ENCODE measurements at regions not wholly inside any gene's neighbourhood (a gene's known extent, or its start where the extent isn't known, plus 50 kb on each side); places are given as distances from the start of the nearest gene placed in this dataset.

DNA sequence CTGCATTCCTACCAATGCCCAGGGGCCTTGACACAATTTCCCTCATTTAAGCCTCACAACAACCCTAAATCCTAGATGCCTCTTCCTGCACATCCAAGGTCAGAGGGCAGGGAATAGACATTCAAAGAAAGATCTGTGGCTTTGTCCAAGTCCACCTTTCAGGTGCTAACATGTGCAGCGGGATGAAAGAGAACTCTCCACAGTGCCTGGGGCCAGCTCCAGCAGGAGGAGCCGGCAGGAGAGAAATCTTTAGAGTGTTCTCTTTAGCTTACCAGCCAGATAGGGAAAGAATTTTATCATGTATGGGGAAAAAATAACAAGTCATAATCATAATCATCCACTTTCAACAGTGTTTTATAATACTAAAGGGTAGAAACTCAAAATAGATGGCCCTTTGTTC lies 319.7 kb downstream of the MATN1 start:
- DNase-seq, result no peak

DNA sequence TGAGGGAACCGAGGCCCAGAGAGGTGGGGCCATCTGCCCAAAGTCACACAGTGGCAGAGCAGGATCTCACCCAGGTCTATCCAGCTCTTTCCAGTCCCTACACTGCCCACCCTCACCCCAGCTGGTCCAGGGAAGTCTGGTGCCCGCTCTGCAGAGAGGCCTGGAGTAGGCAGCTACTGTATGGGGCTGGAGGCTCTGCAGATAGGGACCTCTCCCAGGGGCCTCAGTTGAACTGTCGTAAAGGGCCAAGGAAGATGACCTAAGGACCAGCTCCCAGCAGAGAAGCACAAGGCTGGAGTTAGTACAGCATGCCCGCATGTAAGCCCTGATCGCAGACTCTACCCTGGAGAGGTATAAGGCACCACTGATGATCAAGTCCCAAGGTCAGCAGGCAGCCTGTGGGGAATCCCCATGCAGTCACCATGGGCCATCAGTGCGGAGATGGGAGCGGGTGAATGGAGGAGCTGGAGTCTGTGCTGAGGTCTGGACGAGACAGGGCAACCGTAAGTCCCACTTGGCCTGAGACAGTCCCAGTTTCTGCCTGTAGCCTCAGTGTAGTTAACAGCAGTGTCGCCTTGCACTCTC lies 320.2 kb downstream of the MATN1 start:
- no peak for DNase-seq

DNA sequence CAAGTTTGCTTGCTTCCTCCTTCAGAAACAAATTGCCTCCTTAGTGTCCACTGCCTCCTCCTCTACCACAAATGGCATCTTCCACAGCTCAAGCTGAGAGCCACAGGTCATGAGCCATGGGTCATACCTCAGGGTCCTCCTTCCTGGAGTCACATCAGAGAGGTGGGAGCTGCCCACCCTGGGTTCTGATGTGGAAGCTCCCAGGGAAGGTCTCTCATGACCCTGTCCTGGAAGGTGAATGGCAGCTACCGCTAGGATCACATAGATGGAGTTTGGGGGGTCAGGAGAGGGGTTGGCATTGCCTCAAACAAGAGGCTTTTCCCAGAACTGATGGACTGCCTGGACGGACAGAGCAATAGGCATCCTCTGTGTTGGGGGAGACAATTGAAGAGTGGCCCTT lies 321.4 kb downstream of the MATN1 start:
- DNase-seq, result no peak

DNA sequence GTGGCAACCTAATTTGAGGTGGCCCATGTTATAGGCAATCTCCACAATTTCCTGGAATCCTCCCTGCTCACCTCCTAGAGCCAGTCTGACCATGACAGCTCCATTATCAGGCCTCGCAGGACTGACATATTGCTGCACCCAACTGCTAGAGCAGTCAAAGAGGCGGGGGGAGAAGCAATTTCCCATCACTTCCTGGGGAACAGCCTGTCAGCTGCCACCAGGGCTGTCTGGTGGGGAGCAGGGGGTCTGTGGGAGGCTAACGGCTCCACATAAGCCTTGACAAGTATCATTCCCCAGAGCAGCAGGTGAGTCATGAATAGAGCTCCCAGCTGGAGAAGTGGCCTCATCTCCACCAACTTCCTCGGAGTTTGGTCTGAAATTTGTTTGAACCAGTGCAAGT lies 322.9 kb downstream of the MATN1 start:
- DNase-seq, result no peak

DNA sequence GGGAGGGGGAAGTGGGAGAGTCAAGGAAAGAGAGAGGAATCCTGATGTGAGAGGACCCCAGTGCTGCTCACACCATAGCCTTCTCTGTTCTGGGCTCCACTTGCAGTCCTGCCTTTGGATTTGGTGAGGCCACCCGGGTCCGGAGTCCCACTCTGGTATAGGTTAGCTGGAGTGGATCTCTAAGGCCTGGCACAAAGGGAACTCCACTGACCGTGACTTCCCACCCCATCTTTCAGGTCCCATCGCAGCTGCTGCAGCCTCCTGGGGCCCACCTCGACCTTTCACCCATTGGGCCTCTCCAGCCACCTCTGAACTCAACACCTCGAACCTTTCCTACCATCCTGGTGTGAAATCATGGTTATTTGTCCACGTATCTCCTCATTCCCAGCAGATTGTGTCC lies 324.4 kb downstream of the MATN1 start:
- DNase-seq, result no peak

DNA sequence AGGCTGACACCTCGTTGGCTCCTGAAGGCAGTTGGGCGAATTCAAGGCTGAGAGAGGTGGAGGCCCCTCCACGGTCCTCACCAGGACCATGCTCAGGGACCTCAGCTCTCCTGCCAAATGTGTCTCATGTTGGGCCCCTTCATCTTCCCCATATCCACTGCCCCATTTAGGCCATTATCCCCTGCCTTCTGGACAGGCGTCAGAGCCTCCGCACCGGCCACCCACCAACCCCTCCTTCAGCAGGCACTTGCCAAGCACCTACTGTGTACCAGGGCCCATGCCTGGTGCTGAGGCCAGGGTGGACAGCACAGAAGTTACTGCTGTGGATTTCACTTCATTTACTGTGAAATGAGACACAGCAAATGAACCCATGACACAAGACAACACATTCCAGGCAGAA lies 325.8 kb downstream of the MATN1 start:
- no peak for DNase-seq

DNA sequence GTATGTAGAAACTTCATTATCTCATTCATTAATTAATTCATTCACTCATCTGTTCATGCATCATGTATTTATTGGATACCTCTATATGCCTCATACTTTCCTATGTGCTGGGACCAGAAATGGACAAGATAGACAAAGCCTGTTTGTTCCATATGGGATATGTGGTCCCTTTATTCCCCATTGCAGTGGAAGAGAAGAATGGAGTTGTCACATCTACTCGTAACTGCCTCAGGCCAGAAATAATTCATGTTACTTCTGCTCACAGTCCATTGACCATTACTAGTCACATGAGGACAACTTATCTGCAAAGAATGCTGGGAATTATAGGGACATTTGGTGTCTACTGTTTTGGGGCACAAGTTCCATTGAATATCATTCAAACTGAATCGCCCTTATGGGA lies 327.8 kb downstream of the MATN1 start:
- DNase-seq, result no peak

DNA sequence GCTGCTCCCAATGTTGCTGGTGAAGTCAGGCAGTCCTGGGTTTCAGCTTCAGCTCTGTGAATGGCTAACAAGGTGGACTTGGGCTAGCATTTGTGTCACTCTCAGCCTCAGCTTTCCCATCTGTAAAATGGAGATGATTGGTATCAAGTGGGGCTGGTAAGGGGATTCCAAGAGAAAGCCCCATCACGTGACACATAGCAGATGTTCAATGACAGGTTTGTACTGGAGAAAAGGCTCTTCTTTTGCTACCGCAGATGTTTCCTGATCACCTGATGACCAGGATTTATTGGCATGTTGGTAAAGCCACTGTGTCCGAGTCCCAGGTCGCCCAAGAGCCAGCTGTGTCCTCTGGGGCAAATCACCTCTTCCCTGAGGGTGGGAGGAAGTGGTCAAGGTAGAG lies 335.0 kb downstream of the MATN1 start:
- DNase-seq, result no peak

DNA sequence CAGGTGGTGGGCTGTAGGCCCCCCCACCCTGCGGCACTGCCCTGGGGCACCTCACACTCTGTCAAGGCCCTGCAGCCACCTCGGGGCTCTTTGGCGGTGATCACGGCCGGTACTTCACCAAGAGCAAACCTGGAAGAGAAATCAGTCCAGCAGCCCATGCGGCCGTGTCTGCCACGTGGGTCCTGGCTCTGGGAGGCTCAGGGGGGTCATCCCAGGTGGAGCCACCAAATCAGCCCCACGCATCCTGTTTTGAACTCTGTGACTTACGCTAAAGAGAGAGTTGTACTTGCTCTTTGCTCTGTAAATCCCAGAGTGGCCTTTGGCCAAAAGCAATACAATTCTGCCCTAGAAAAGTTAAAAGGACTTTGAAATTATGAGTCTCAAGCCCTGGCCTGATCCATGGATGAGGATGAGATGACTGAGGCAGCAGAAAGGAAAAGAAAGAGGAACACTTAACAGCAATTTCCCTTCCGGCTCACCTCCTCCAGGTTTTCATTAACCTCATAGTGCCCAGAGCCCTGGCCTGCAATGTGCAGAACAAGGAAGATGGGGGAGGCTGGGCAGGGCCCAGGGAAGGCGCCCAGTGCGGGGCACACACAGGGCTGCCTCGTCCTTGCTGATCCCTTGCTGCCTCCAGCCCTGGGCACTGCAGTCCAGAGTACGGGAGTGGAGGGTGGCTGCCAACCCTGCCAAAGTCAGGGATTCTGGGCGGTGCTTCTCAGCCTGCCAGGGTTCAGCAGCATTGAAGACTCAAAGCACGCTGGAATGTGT lies 337.0 kb downstream of the MATN1 start:
- DNase-seq, result no peak

DNA sequence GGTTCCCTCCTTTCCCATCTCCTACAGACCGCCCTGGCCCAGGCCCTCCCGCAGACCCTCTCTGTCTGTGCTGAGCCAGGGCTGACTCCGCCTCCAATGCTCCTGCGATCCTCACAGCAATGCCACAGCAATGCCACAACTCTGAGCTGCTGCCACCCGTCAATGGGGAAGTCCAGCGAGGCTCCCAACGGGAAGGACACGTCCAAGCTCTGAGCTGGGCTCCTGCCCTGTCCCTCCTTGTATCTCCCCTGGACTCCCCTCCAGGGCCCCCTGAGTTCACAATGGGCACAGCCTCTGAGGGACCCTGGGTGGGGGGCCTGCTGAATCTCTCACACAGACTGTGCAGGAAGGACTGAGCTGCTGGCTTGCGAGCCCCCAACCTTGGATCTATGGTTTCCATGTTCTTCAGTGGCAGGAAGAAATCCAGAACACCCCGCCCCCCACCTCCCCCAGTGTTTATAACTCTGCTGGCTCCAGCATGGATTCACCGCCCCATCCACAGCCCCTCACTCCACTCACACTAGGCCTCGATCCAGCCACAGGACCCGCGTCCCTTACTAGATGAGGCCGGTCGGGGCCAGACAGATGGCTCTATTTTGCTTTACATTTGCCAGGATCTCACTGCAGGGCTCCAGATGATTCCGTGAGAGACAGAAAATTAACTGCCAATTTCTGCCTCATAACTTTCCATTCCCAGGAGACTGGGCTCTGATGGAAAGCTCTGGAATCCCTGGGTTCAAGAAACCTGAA lies 338.0 kb downstream of the MATN1 start:
- DNase-seq, result no peak

DNA sequence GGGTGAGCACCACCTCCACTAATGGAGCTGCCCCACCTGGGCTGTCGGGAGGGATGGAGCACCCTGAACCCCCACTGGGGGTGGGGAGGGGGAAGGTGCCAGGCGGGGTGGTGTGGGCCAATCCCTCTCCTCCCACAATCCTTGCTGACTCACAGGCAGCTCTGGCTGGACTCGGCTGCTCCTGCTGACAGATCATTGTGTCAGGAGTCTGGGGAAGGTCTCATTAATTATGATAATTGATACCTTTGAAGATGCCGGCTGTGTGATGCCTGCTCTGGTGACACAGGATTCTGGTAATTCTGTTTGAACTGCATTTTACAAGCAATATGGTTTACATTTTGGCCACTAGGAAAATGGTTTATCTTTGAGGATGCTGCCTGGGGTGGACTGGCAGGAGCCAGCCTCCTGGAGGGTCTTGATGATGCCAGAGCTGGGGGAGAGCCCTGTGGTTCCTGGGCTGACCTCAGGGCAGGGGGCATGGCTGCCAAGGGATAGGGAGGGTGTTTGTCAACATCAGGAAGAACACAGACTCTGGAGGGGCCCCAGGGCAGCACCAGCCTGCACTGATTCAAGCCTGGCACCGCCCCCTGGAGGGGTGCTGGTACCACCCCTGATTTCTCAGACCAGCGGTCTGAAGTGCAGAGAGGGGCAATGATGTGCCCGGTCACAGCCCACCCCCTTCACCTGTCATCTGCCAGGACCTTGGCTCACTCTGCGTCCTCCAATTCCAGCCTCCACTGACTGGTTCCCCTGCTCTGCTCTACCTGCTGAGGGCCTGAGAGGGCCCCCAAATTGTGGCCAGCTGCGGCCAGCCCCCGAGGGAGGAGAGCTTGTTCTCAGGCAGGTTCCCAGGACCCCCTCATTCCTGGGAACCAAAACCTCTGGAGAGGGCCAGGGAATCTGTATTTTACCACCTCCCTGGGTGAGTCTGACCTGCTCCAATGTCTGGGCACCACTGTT lies 338.8 kb downstream of the MATN1 start:
- DNase-seq, result no peak

DNA sequence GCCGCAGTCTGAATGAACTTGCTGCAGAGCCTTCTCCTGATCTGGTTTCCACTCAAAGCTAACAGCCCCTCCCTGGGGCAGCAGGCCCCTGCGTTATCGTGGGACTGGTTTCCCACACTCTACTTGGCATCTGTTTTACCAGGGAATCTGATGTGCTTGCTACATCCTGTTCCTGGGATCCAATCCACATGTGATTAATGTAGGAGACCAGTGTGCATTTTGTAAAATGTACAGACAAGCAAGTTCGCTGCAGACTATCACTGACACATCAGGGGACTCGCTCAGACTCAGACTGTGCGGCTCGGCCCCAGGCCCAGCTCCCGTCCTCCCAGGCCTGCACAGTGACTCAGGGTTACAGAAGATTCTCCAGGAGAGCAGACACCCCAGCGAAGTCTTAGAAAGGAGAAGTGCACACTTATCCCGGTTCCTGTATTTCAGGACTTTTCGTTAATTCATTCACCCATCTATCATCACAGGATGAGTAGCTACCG lies 340.1 kb downstream of the MATN1 start:
- no peak for DNase-seq

DNA sequence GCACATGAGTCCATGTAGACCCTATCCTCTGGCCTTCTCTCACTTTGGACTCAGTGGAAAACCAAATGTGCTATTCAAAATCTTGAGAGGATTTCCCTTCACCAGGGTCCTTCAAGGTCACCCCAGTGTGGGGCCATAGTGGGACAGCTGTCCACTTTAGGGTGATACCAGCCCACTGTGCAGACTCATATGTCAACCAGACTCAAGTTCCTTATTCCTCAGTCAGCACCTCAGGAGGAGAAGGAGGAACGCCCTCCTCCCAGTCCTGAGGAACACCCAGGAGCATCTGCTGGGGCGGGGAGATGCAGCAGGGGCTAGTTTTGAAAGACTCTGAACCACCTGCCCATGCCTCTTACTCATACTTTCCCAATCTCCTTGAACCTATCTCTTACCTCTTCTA lies 340.9 kb downstream of the MATN1 start:
- DNase-seq, result no peak

DNA sequence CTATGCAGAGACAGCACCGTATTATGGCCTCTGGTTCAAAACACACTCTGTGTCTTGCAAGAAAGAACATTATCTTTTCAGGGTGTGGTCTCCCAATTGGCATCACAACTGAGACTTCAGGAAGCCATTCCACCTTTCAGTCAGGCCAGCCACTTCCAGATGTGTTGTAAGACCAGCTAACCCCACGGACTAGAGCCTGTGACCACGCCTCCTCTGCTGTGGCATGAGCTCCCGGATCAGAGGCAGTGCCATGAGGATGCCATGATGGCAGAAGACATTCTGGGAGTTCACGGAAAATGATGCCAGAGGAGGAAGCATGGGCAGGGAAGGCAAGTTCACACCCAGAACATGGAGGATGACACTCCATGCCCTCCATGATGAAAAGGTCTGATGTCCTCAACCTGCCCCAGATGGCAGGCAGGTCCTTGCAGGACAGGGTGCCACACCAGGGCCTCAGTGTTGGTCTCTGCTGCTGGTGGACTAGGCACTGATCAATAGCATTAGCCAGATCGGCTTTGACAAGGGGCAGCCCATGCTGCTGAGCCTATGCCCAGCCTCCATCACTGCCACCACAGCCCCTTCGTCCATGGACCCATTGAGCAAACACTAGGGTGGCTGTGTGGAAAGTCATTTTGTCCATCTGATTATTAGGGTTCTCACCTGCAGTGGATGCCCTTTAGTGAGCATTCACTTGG lies 341.6 kb downstream of the MATN1 start:
- DNase-seq, result no peak

DNA sequence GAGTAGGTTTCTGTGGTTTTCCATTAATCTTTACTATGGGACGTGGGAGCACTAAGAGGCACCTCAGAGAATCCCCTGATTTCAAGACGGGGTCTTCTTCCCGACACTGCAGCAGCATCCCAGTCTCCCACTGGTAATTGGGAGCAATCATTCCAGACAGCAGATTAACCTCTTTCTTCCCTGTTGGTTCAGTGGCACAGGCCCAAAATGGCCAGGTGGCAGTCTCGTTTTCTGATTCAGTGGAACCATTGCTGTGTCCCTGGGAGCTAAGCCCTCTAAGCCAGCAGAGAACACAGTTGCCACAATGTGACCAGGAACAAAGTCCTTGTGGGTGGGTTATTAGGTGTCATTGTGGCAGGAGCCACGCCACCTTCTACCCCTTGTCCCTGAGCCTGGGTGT lies 342.1 kb downstream of the MATN1 start:
- no peak for DNase-seq

DNA sequence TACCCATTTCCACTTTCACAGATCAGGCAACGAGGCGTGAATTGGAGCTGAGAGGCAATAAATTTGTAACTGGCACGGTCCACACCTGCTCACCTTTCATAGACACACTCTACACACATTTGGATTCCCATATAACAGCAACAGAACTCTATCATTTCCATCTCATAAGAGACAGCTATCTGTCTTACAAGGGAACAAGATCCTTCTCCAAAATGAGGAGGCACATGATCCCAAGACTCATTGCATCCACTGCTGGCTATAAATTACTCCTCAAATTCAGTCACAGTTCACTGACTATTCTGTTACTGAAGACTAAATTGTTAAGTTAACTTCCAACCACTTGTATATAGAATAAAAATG lies 342.8 kb downstream of the MATN1 start:
- DNase-seq, result no peak

DNA sequence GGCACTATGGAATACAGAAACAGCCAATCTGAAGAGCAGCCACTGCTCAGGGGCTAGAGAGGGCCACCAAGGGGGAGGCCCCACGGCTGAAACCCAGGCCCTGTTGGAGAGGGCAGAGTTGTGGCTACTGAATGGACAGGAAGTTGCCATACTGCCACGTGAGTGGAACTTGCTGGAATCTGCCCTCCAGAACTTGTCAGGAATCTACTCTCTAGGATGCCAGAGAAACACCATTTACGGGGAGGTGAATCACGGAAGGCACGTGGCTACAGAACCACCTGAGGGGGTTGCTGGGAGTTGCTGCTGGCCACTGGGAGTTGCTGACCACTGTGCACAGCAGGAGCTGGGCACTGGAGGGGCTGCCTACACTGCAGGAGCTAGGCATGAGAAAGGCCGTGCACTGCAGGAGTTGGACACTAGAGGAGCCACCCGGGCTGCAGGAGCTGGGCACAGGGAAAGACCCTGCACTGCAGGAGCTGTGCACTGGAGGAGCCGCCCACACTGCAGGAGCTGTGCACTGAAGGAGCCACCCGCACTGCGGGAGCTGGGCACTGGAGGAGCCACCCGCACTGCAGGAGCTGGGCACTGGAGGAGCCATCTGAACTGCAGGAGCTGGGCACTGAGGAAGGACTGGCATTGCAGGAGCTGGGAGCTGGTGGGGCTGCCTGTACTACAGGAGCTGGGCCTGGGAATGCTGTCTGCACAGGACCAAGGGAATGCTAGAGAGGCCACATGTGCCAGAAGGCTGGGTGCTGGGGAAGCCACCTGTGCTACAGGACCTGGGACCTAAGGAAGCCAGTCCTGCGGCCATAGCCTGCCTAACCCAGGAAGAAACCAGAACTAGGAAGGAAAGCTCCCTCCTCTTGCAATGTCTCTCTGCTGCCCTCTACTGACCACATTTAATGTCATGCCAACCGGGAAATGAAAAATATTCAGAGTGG lies 343.4 kb downstream of the MATN1 start:
- peak; percentile 68 to 71 for DNase-seq

DNA sequence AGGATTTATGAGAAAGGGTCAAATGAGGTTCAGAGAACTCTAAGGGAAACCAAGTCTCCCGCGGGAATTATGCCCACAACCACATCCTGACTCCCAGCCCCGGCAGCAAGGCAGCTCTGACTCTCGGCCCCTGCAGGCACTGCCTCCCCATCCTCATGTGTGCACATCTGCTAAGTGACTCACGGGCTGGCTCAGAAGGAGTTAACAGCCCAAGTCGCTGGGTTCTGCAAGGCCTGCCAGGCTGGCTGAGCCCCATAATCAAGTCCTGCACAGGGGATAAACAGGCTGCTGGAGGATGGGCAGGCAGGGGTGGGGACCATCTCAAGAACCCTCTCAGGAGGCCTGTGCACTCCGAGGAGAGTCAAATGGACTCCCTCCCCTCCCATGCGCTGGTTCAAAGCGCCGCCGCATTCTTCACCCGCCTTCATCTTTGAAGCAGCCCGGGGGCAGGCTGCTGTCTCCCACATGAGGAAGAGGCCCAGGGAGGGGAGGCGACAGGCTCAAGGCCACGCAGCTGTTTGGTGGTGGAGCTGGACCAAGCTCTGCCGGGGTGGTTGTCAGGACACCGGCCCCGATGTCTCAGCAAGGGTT lies 344.3 kb downstream of the MATN1 start:
- DNase-seq, result no peak

DNA sequence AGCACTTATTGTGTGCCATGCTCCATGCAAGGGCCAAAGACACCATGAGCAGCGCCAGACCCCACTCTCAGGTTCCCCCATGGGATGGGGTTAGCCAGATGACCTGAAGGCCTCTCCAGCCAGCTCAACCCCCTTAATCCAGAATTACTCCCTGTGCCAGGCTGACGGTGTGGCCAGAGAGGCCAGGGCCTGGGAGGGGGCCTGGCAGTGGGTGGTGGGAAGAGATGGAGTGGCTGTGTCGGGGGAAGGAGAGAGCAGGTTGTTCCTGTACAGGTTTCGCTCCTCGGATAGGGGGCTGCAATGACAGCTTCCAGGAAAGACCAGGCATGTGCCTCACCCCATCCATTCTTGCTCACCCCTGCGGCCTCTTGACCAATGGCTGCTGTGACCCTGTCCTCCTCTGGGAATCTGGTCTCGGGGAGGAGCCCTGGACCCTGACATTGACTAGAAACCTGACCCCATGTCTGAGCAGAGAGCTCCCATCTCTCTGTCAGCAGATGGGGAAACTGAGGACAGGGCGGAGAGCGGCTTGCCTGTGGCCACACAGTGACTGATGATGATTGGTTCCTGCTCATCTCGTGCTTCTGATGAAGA lies 345.3 kb downstream of the MATN1 start:
- no peak for DNase-seq

Data from inflammatory macrophage (primary cell).